Activated naive CD8-positive, alpha-beta T cell (primary cell): ENCODE measurements at regions not wholly inside any gene's neighbourhood (a gene's known extent, or its start where the extent isn't known, plus 50 kb on each side); places are given as distances from the start of the nearest gene placed in this dataset.
"Not testable (repeated sequence)": the region's sequence is repeated elsewhere in the genome, so short reads cannot be mapped to it uniquely, and the experiment has no call there.

Experiments
- H3K27ac Mint-ChIP-seq: one replicate; pipeline ENCODE4 v1.8.0; 2021; ENCODE audit warnings: mixed read lengths
- H3K27me3 Mint-ChIP-seq: one replicate; pipeline ENCODE4 v1.8.0; 2021; ENCODE audit warnings: mixed read lengths
- H3K36me3 Mint-ChIP-seq: one replicate; pipeline ENCODE4 v1.8.0; 2021; ENCODE audit warnings: mixed read lengths
- H3K4me1 Mint-ChIP-seq: one replicate; pipeline ENCODE4 v1.8.0; 2021; ENCODE audit warnings: low read depth, mixed read lengths
- H3K4me3 Mint-ChIP-seq: one replicate; pipeline ENCODE4 v1.8.0; 2021; ENCODE audit warnings: mild to moderate bottlenecking, mixed read lengths
- H3K9me3 Mint-ChIP-seq: one replicate; pipeline ENCODE4 v1.8.0; 2021; ENCODE audit warnings: low read depth, mixed read lengths

DNA sequence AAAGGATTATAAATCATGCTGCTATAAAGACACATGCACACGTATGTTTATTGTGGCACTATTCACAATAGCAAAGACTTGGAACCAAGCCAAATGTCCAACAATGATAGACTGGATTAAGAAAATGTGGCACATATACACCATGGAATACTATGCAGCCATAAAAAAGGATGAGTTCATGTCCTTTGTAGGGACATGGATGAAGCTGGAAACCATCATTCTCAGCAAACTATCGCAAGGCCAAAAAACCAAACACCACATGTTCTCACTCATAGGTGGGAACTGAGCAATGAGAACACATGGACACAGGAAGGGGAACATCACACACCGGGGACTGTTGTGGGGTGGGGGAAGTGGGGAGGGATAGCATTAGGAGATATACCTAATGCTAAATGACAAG lies 127.1 kb upstream of the GRAMD2B start:
- not testable (repeated sequence) for H3K27me3 Mint-ChIP-seq

GRCh38 chr5:126300293-126300692 lies 122.9 kb upstream of the GRAMD2B start:
- H3K4me1 Mint-ChIP-seq = no peaks in the 10 kb centered on the region
- no peaks in the 10 kb centered on the region for H3K36me3 Mint-ChIP-seq
- no peak overlapping the region for H3K27ac Mint-ChIP-seq
- H3K9me3 Mint-ChIP-seq = no peaks in the 10 kb centered on the region
- no peak overlapping the region for H3K4me3 Mint-ChIP-seq
- peaks cover 20% of the 10 kb centered on the region for H3K27me3 Mint-ChIP-seq

More for the DNA sequence above, 127.1 kb upstream of the GRAMD2B start:
- not testable (repeated sequence) for H3K36me3 Mint-ChIP-seq, H3K4me1 Mint-ChIP-seq, H3K27ac Mint-ChIP-seq, H3K9me3 Mint-ChIP-seq, H3K4me3 Mint-ChIP-seq

DNA sequence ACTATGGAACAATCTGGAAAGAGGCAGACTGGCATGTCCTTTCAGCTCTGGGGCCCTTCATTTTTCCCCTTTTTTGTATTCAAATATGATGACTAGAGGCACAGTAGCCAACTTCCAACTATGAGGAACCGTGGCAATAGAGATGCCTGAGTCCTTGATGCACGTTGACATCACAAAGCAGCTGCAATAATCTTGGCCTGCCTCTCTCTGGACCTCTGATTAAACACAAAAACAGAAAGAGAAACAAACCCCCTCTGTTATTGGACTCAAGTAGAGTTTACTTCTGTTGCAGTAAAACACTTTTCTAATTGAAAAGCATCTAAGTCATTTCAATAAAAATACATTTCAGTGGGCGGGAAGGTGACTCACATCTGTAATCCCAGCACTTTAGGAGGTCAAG lies 122.2 kb upstream of the GRAMD2B start:
- Mint-ChIP-seq H3K9me3 (no peaks in the 10 kb centered on the region), H3K27ac (no peak overlapping the region), H3K27me3 (peaks cover 22% of the 10 kb centered on the region)

GRCh38 chr5:126309860-126310259 lies 113.3 kb upstream of the GRAMD2B start:
- Mint-ChIP-seq H3K4me3 (no peak overlapping the region), H3K9me3 (no peaks in the 10 kb centered on the region), H3K27me3 (peaks cover 11% of the 10 kb centered on the region), H3K36me3 (peaks cover 2% of the 10 kb centered on the region), H3K4me1 (peaks cover 5% of the 10 kb centered on the region), H3K27ac (no peak overlapping the region)

More for the DNA sequence above, 122.2 kb upstream of the GRAMD2B start:
- Mint-ChIP-seq H3K4me3 (no peak overlapping the region), H3K36me3 (no peaks in the 10 kb centered on the region), H3K4me1 (no peaks in the 10 kb centered on the region)

DNA sequence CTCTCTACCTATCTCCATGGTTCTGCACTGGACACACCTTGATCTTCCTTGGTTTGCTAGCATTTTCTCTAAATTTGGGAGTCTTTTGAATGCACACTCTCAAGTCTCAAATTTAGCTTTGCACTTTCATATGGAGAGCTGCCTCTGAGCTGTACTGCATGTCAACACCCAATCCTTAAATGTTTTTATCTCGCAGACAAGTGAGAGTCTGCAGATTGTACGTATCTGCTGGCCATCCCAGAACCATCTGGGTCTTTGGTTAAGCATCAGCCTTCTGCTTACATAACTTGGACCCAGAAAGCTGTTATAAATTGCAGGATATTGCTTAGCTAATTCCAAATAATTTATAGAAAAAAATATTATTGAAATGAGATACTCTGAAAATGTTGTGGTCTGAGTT lies 111.4 kb upstream of the GRAMD2B start:
- no peak overlapping the region for H3K4me3 Mint-ChIP-seq
- no peak overlapping the region for H3K27ac Mint-ChIP-seq
- H3K9me3 Mint-ChIP-seq = no peaks in the 10 kb centered on the region
- peaks cover 5% of the 10 kb centered on the region for H3K4me1 Mint-ChIP-seq
- no peaks in the 10 kb centered on the region for H3K36me3 Mint-ChIP-seq
- H3K27me3 Mint-ChIP-seq = peaks cover 6% of the 10 kb centered on the region

DNA sequence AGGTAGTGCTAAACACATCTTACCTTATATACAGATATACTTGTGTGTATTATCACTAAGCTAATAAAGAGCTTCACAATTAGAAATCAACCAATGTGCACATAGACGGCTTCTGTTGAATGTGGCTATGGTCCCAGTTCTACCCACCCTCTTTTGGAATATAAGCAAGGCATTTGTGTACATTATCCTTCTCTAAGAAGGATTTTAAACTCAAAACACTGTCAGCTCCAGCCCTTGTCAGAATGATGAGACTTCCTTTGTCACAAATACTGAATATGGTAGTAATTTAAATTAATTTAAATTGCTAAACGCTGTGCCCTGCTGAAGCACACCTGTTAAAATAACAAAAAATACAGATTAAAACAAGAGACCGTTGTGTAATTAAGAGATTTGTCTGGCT lies 107.9 kb upstream of the GRAMD2B start:
- Mint-ChIP-seq H3K4me3 (no peak overlapping the region), H3K4me1 (peaks cover 5% of the 10 kb centered on the region), H3K27ac (no peak overlapping the region), H3K27me3 (peaks cover 5% of the 10 kb centered on the region), H3K9me3 (no peaks in the 10 kb centered on the region), H3K36me3 (no peaks in the 10 kb centered on the region)

- H3K27me3 Mint-ChIP-seq = no peaks in the 10 kb centered on the region
- H3K36me3 Mint-ChIP-seq = no peaks in the 10 kb centered on the region
- H3K27ac Mint-ChIP-seq = no peak overlapping the region
- H3K4me3 Mint-ChIP-seq = no peak overlapping the region
- H3K4me1 Mint-ChIP-seq = no peaks in the 10 kb centered on the region
- H3K9me3 Mint-ChIP-seq = no peaks in the 10 kb centered on the region
These were observed 90.9 kb upstream of the GRAMD2B start for GRCh38 chr5:126332326-126332725.

DNA sequence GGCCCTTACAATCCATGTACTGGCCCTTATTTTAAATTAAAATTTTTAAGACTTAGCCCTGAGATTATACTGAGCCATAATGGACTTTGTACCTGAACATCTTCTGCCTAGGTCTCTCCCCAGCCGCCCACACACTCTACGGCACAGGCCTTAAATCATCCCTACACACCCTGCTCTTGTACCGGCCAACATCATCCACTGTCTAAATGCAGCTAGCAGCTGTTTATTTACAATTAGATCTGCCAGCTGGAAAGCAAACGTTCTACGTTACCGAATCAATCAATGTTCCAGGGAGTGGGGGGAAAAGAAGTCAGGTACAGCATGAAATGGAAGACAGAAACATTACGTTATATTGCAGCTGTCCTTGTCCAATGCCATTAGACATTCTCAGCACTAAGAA lies 88.4 kb upstream of the GRAMD2B start:
- Mint-ChIP-seq H3K4me3 (no peak overlapping the region), H3K27ac (no peak overlapping the region), H3K36me3 (no peaks in the 10 kb centered on the region), H3K9me3 (no peaks in the 10 kb centered on the region), H3K27me3 (peaks cover 2% of the 10 kb centered on the region), H3K4me1 (no peaks in the 10 kb centered on the region)

- no peaks in the 10 kb centered on the region for H3K9me3 Mint-ChIP-seq
- H3K4me1 Mint-ChIP-seq = no peaks in the 10 kb centered on the region
- no peaks in the 10 kb centered on the region for H3K36me3 Mint-ChIP-seq
- peaks cover 3% of the 10 kb centered on the region for H3K27me3 Mint-ChIP-seq
- no peak overlapping the region for H3K27ac Mint-ChIP-seq
- H3K4me3 Mint-ChIP-seq = no peak overlapping the region
These were observed 87.3 kb upstream of the GRAMD2B start for GRCh38 chr5:126335886-126336285.

- peaks cover 4% of the 10 kb centered on the region for H3K27me3 Mint-ChIP-seq
- no peak overlapping the region for H3K27ac Mint-ChIP-seq
- H3K4me3 Mint-ChIP-seq = no peak overlapping the region
These were observed 84.6 kb upstream of the GRAMD2B start for GRCh38 chr5:126338635-126339034.

GRCh38 chr5:126339215-126339805 lies 83.9 kb upstream of the GRAMD2B start:
- no peaks in the 10 kb centered on the region for H3K9me3 Mint-ChIP-seq
- no peaks in the 10 kb centered on the region for H3K36me3 Mint-ChIP-seq
- H3K27me3 Mint-ChIP-seq = peaks cover 7% of the 10 kb centered on the region
- H3K4me1 Mint-ChIP-seq = no peaks in the 10 kb centered on the region
- no peak overlapping the region for H3K27ac Mint-ChIP-seq
- H3K4me3 Mint-ChIP-seq = no peak overlapping the region

More at GRCh38 chr5:126338635-126339034, 84.6 kb upstream of the GRAMD2B start:
- H3K9me3 Mint-ChIP-seq = no peaks in the 10 kb centered on the region
- no peaks in the 10 kb centered on the region for H3K36me3 Mint-ChIP-seq
- H3K4me1 Mint-ChIP-seq = no peaks in the 10 kb centered on the region

DNA sequence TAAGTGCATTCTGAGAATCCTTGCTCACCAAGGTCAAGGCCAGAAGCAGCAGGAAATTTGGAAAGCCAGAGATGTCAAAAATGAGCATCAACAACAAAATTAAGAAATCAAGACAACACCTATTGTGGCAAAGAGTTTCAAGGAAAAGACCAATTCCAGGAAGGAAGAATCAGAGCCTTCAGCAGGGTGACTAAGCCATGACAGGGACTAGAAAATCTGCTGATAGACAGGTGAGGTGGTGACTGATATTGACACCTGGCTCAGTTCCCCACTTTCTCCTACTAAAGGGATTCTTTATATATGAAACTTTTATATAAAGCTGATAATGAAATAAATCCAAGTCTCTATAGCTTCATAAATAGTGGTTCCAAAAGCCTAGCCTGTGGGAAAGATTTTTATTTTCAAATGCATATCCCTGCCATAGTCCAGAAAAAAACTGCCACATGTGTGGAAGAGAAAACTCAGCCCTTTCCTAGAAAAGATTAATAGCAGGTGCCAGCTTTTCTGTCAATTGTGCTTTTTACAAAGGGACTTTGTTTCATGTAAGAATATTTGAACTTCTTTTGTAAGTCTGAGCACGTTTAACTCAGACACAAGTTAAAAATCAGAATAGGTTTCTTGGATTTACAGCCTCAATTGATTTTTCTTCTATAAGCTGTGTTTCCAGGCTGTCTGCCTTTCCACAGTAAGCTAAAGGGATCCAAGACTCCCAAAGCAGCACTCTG lies 81.1 kb upstream of the GRAMD2B start:
- Mint-ChIP-seq H3K9me3 (no peaks in the 10 kb centered on the region), H3K27ac (no peak overlapping the region), H3K27me3 (peaks cover 16% of the 10 kb centered on the region), H3K36me3 (peaks cover 2% of the 10 kb centered on the region), H3K4me1 (no peaks in the 10 kb centered on the region), H3K4me3 (no peak overlapping the region)

DNA sequence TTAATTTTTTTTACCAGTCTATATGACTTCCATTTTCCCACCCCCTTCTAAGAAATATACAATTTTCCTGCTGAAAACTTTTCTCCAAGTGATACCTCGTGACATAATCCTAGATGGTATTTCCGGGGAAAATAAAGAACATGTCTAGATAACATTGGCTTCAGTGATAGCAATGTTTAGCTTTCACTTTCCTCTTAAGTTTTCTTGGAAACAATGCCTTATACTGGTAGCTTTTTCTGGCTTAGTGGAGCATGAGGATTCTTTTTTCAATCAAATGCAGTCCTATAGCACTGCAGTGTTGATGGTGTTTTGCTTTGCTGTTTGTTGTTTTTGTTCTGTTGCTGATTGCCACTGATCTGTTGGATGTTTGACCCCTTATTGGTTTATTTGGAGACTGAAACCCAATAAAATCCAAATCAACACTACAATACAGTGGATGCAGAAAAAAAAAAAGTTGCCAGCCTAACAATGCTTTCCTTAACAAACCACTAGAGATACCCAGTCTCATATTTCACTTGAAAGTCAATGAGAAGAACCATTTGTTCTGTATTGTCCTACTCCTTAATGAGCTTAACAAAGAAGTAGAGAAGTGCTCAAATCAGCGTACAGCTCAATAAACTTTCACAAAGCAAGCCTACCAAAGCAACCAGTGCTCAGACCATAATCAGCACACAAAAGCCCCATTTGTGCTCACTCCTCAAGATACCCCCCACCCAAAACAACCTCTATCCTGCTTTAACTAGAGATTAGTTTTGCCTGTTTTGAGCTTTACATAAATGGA lies 74.2 kb upstream of the GRAMD2B start:
- Mint-ChIP-seq H3K9me3 (no peaks in the 10 kb centered on the region), H3K36me3 (peaks cover 2% of the 10 kb centered on the region), H3K4me3 (no peak overlapping the region), H3K27me3 (peaks cover 11% of the 10 kb centered on the region), H3K27ac (no peak overlapping the region), H3K4me1 (peaks cover 2% of the 10 kb centered on the region)

DNA sequence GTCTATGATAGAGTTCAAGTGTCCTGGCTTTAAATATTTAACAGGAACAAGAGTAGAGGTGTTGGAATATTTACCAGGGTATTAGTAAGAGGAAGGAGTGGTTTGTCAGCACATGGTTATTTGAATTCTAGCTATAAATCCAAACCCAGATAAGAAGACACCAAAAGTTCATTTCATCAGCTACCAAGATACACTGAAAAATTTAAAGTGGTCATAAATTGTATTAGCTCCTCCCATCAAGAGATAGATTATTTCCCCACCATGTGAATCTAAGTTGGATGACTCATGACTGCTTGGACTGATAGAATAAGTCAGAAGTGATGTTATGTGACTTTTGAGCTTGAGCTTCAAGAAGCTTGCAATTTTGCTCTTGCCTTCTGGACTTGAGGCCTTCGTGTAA lies 72.1 kb upstream of the GRAMD2B start:
- Mint-ChIP-seq H3K4me3 (no peak overlapping the region), H3K4me1 (peaks cover 13% of the 10 kb centered on the region), H3K36me3 (no peaks in the 10 kb centered on the region), H3K27me3 (peaks cover under 1% of the 10 kb centered on the region), H3K9me3 (no peaks in the 10 kb centered on the region), H3K27ac (no peak overlapping the region)
